ENCODE measurements at regions not wholly inside any gene's neighbourhood (a gene's known extent, or its start where the extent isn't known, plus 50 kb on each side); places are given as distances from the start of the nearest gene placed in this dataset.

DNA sequence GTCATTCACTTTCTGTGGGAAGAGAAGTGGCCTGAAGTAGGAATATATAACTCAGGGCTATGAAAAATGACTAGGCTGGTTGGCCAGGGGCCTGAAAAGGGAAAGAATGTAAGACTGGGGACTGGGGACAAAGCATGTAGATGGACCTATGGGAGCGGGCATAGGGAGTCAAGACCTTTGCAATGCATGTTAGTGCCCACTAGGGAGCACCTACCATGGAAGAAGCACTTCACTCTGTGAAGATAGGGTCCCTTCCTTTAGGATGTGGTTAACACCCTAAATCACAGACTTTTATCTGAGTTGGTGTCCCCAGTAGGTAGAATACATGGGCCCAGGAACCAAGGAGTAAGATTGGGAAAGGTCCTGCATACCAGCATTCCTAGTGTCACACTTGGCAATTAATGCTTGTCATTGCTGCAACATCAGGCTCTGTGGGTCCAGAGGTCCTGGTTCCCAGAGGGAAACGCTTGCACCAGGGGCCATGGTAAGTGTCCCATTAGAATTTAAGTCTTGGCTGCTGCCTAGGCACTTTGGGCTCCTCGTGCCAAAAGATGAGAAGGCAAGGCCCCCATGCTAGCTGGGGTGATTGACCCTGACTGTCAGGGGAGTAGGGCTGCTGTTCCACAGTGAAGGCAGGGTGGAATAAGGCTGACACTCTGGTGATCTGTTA, 79.6 kb downstream of the CRYGS start:
- no peaks in the 10 kb centered on the region for H3K27me3 ChIP-seq
- no peaks in the 10 kb centered on the region for H3K36me3 ChIP-seq (replicated peaks in 1 of 2; ENCODE audit: insufficient read depth in 1 of 2, low read depth in 2 of 2)
- no peak overlapping the region for H3K4me3 ChIP-seq
- H3K27ac ChIP-seq = no peak overlapping the region
- intact Hi-C loops (cut with DNase I) = no loop called here
- H3K9me3 ChIP-seq = no peaks in the 10 kb centered on the region
- TF ChIP-seq POLR2A (IDR thresholded peaks at IDR 0.05) = no peak
- TF ChIP-seq, protein P1, sequence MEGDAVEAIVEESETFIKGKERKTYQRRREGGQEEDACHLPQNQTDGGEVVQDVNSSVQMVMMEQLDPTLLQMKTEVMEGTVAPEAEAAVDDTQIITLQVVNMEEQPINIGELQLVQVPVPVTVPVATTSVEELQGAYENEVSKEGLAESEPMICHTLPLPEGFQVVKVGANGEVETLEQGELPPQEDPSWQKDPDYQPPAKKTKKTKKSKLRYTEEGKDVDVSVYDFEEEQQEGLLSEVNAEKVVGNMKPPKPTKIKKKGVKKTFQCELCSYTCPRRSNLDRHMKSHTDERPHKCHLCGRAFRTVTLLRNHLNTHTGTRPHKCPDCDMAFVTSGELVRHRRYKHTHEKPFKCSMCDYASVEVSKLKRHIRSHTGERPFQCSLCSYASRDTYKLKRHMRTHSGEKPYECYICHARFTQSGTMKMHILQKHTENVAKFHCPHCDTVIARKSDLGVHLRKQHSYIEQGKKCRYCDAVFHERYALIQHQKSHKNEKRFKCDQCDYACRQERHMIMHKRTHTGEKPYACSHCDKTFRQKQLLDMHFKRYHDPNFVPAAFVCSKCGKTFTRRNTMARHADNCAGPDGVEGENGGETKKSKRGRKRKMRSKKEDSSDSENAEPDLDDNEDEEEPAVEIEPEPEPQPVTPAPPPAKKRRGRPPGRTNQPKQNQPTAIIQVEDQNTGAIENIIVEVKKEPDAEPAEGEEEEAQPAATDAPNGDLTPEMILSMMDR (IDR thresholded peaks at IDR 0.05) = peak in 1 of 7 experiments; percentile 9
- ATAC-seq = no peak
- H3K4me1 ChIP-seq = no peaks in the 10 kb centered on the region
- 85 to 92% methylated on average over 3 of the region's 3 CpGs for WGBS, 2 donors
- DNase-seq = no peak

DNA sequence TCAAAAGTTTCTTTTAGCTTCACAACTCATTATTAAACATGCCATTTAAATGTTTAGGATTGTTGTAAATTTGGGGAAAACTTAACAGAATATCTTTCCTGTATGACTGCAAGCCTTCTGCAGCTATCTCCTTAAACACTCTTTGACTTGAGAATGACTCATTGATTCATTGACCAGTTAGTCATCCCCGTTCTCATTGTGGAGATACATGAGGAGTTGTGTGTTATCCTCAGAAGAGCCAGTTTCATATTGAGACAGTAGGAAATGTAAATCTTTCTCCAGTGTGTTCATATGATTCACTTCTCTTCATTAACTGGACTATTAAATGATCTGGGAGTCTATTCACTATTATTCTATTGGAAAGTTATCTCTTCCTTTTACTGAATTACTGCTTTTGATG, 83.0 kb downstream of the CRYGS start:
- Histone ChIP-seq H3K4me3 (no peak overlapping the region), H3K27me3 (no peaks in the 10 kb centered on the region), H3K27ac (no peak overlapping the region), H3K36me3 (replicated peaks in 1 of 2; ENCODE audit: insufficient read depth in 1 of 2, low read depth in 2 of 2) (no peaks in the 10 kb centered on the region), H3K4me1 (no peaks in the 10 kb centered on the region), H3K9me3 (no peaks in the 10 kb centered on the region)
- DNase-seq (no peak), ATAC-seq (no peak)
- no peak for TF ChIP-seq POLR2A (IDR thresholded peaks at IDR 0.05)
- TF ChIP-seq, protein P1 (IDR thresholded peaks at IDR 0.05) = no peak
- WGBS, 2 donors = 71 to 74% methylated on average over 1 of the region's 1 CpG
- intact Hi-C loops (cut with DNase I) = no loop called here

DNA sequence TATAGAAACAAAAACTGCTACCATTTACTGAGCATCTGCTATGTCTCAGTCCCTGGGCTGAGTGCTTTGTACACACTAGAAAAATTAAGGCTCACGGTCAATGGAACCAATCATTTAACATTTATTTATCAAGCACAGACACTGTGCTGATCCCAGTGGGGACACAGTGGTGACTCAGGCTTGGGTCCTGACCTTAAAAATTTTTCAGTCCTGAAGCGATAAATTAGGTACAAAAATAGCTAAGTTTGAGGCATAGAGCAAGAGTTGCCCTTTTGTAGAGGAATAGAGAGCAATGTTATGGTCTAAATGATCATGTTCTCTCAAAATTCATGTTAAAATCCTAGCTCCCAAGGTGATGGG, 85.1 kb downstream of the CRYGS start:
- Histone ChIP-seq H3K9me3 (no peaks in the 10 kb centered on the region), H3K27me3 (no peaks in the 10 kb centered on the region), H3K27ac (no peak overlapping the region), H3K36me3 (replicated peaks in 1 of 2; ENCODE audit: insufficient read depth in 1 of 2, low read depth in 2 of 2) (no peaks in the 10 kb centered on the region), H3K4me1 (no peaks in the 10 kb centered on the region), H3K4me3 (no peak overlapping the region)
- TF ChIP-seq POLR2A (IDR thresholded peaks at IDR 0.05) = no peak
- TF ChIP-seq, protein P1 (IDR thresholded peaks at IDR 0.05) = no peak
- DNase-seq (no peak), ATAC-seq (no peak)
- 59 to 92% methylated on average over 2 of the region's 2 CpGs for WGBS, 2 donors
- intact Hi-C loops (cut with DNase I) = no loop called here

DNA sequence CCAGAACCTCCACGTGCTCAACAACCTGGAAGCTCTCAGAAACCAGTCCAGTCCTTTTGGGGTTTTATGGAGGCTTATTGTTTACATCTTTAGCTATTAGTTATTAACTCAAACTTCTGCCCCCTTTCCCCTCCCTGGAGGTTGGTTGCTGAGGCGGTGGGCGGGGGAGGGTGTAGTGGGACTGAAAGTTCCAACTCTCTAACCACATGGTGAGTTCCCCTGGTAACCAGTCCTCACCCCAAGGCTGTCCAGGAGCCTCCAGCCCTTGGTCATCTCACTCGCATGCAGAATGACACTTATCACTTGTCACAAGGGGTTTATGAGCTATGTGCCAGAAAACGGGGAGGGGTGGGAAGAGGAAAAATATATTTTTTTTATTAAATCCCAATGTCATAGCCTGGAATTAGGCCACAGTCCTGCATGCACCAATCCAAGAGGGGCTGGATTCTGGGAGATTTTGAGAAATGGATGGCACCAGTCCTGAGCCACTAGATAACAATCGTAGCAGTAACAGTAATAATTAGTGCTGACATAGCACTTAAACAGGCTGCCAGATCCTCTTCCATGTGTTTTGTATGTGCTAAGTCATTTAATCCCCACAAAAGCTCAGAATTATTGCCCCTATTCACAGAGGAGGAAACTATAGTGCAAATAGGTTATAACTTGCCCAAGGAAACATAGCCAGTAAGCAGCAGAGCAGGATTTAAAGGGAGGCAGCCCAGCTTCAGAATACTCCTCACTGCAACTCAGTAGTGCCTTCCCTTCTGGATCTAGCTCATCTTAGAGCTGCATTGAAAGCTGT, 85.7 kb downstream of the CRYGS start:
- 70 to 84% methylated on average over 6 of the region's 6 CpGs for WGBS, 2 donors
- DNase-seq = no peak
- H3K27me3 ChIP-seq = no peaks in the 10 kb centered on the region

More for the DNA sequence above, 85.7 kb downstream of the CRYGS start:
- Histone ChIP-seq H3K36me3 (replicated peaks in 1 of 2; ENCODE audit: insufficient read depth in 1 of 2, low read depth in 2 of 2) (no peaks in the 10 kb centered on the region), H3K4me3 (no peak overlapping the region), H3K27ac (no peak overlapping the region), H3K4me1 (no peaks in the 10 kb centered on the region), H3K9me3 (no peaks in the 10 kb centered on the region)
- no peak for ATAC-seq
- TF ChIP-seq, protein P1 (IDR thresholded peaks at IDR 0.05) = no peak
- TF ChIP-seq POLR2A (IDR thresholded peaks at IDR 0.05) = no peak
- intact Hi-C loops (cut with DNase I) = no loop called here
